GM12878 (cell line): ENCODE measurements at regions not wholly inside any gene's neighbourhood (a gene's known extent, or its start where the extent isn't known, plus 50 kb on each side); places are given as distances from the start of the nearest gene placed in this dataset.

Experiments used
- ATAC-seq: fragments of 200-7000 bp; cut with Tn5 transposase; 3 replicates; pipeline ENCODE4 v1.9.1; 2020; ENCODE audit warnings: mild to moderate bottlenecking, moderate library complexity
- BruUV-seq: library from RNA; stranded (reverse); fragments of 400-500 nt; replicated peaks from 2 replicates; lab custom pipeline; 2021; lab: Mats Ljungman, UMichigan
- CTCF ChIA-PET: fragments of 300-600 bp; sonication (Branson Sonifier 250); formaldehyde crosslinking; extraction: SDS; loops from one replicate; lab custom pipeline; 2021; ENCODE audit warnings: inconsistent platforms; lab: Yijun Ruan, JAX
- POLR2A ChIA-PET: fragments of 350-600 bp; formaldehyde crosslinking; extraction: SDS; loops from one replicate; lab custom pipeline; 2021; ENCODE audit warnings: inconsistent platforms; lab: Charles Lee
- RAD21 ChIA-PET: fragments of 300-600 bp; sonication (Branson Sonifier 250); formaldehyde crosslinking; loops from one replicate; lab custom pipeline; 2023; ENCODE audit warnings: antibody characterized with exemption; ENCODE audit not compliant: unreplicated experiment; lab: Charles Lee
- SMC1A ChIA-PET: fragments of 300-600 bp; sonication (Branson Sonifier 250); formaldehyde crosslinking; loops from one replicate; lab custom pipeline; 2023; ENCODE audit not compliant: unreplicated experiment, uncharacterized antibody; lab: Charles Lee
- DNase-seq: peaks from one replicate; pipeline ENCODE4 v3.0.0-alpha.2; 2011; ENCODE audit warnings: low read depth, low spot score
- FAIRE-seq: peaks from 3 replicates; lab custom pipeline; 2011; peaks lifted over from hg19 to GRCh38; lab: Jason Lieb, UNC
- H2AFZ ChIP-seq: 2 replicates; pipeline ENCODE4 v1.6.0; 2011; ENCODE audit warnings: low read depth, low read length, control low read depth; ENCODE audit not compliant: control insufficient read depth
- H3K27ac ChIP-seq: 2 replicates; pipeline ENCODE4 v1.5.1; 2011; ENCODE audit warnings: control low read depth; ENCODE audit not compliant: control insufficient read depth, insufficient read depth
- H3K27me3 ChIP-seq, 2 experiments: replicated peaks in 1 of 2; 2 replicates each; pipeline versions ENCODE4 v1.6.0 to v1.6.1; 2011; ENCODE audit warnings: low read length in 1 of 2; ENCODE audit not compliant: control insufficient read depth in 2 of 2, insufficient read depth in 2 of 2
- H3K36me3 ChIP-seq, 2 experiments: 2 replicates each; pipeline ENCODE4 v1.5.1; 2011; ENCODE audit warnings: low read length in 1 of 2; ENCODE audit not compliant: control insufficient read depth in 2 of 2, insufficient read depth in 2 of 2
- H3K4me1 ChIP-seq: 2 replicates; pipeline ENCODE4 v1.6.1; 2011; ENCODE audit warnings: mild to moderate bottlenecking, low read length, moderate library complexity, mixed read lengths; ENCODE audit not compliant: control insufficient read depth, insufficient read depth
- H3K4me2 ChIP-seq: 2 replicates; pipeline ENCODE4 v1.6.0; 2011; ENCODE audit warnings: control low read depth; ENCODE audit not compliant: control insufficient read depth, insufficient read depth
- H3K4me3 ChIP-seq: fragments of 200-600 bp; sonication (generic); 2 replicates; pipeline ENCODE4 v1.5.1; 2016
- H3K79me2 ChIP-seq: 2 replicates; pipeline ENCODE4 v1.6.0; 2011; ENCODE audit warnings: low read length; ENCODE audit not compliant: control insufficient read depth, insufficient read depth
- H3K9ac ChIP-seq: 2 replicates; pipeline ENCODE4 v1.8.0; 2011; ENCODE audit warnings: low read length, control low read depth, mixed read lengths; ENCODE audit not compliant: control insufficient read depth, insufficient read depth
- H3K9me3 ChIP-seq: replicated peaks from 3 replicates; pipeline ENCODE4 v1.5.1; 2011; ENCODE audit warnings: mild to moderate bottlenecking, low read length; ENCODE audit not compliant: control insufficient read depth, insufficient read depth
- H4K20me1 ChIP-seq: 2 replicates; pipeline ENCODE4 v1.6.0; 2011; ENCODE audit not compliant: control insufficient read depth, insufficient read depth
- EGR1 ChIP-seq, 2 experiments: IDR thresholded peaks; 1 replicate in 1 of 2; 2 replicates in 1 of 2; pipeline ENCODE4 v1.6.1; 2011 to 2012; ENCODE audit warnings: low read depth in 2 of 2, low read length in 2 of 2, borderline replicate concordance in 1 of 2, mild to moderate bottlenecking in 1 of 2, moderate library complexity in 1 of 2
- GABPA ChIP-seq: IDR thresholded peaks from 2 replicates; pipeline ENCODE4 v1.6.1; 2014; ENCODE audit warnings: antibody characterized with exemption, low read depth, mild to moderate bottlenecking, inconsistent platforms
- KDM1A ChIP-seq: fragments of 200-600 bp; sonication (generic); IDR thresholded peaks from 2 replicates; pipeline ENCODE4 v1.6.1; 2016; ENCODE audit warnings: borderline replicate concordance
- MEF2B ChIP-seq: fragments of 450-650 bp; IDR thresholded peaks from 2 replicates; pipeline ENCODE4 v1.6.1; 2018; ENCODE audit warnings: mild to moderate bottlenecking, moderate library complexity; ENCODE audit not compliant: partially characterized antibody, poor library complexity, severe bottlenecking
- POLR2AphosphoS2 ChIP-seq: IDR thresholded peaks from 2 replicates; pipeline ENCODE4 v1.6.1; 2011; ENCODE audit warnings: low read depth, mild to moderate bottlenecking, low read length, improper control_type of control experiment, moderate library complexity
- POU2F2 ChIP-seq: IDR thresholded peaks from 3 replicates; pipeline ENCODE4 v1.6.1; 2011; ENCODE audit warnings: low read depth, mild to moderate bottlenecking, low read length, borderline replicate concordance
- RFX5 ChIP-seq: IDR thresholded peaks from 2 replicates; pipeline ENCODE4 v1.6.1; 2011; ENCODE audit warnings: low read depth, low read length, improper control_type of control experiment
- RUNX3 ChIP-seq: IDR thresholded peaks from 2 replicates; pipeline ENCODE4 v1.6.1; 2012; ENCODE audit warnings: low read length, inconsistent platforms
- TCF12 ChIP-seq: IDR thresholded peaks from 2 replicates; pipeline ENCODE4 v1.6.1; 2011; ENCODE audit warnings: low read depth, mild to moderate bottlenecking, low read length
- ZNF217 ChIP-seq: fragments of 450-650 bp; IDR thresholded peaks from 2 replicates; pipeline ENCODE4 v1.6.1; 2017; ENCODE audit warnings: antibody characterized with exemption, mild to moderate bottlenecking
- WGBS: methylation state at CpG from one replicate; pipeline ENCODE4 v1.1.6; 2016; ENCODE audit warnings: low lambda C conversion rate; ENCODE audit not compliant: insufficient replicate concordance, insufficient coverage; ENCODE audit errors: missing lambda C conversion rate; 5-methylcytosine and 5-hydroxymethylcytosine counted together
- in situ Hi-C: fragments of 300-500 bp; cut with MboI; formaldehyde crosslinking; loops from 9 replicates; pipeline ENCODE4 v1.14.3; 2018; ENCODE audit warnings: mixed read lengths
- intact Hi-C: fragments of 100-400 bp; cut with micrococcal nuclease; formaldehyde crosslinking; loops from one replicate; pipeline ENCODE4 v1.14.2; 2022; ENCODE audit not compliant: unreplicated experiment
- TF ChIP-seq, protein P1 (sequence below): fragments of 150-350 bp; IDR thresholded peaks from 2 replicates; pipeline ENCODE4 v1.6.1; 2014; ENCODE audit warnings: mild to moderate bottlenecking, low read depth, low read length
- TF ChIP-seq, protein P2 (sequence below): IDR thresholded peaks from 2 replicates; pipeline ENCODE4 v1.6.1; 2012; ENCODE audit warnings: low read depth, low read length, improper control_type of control experiment

DNA sequence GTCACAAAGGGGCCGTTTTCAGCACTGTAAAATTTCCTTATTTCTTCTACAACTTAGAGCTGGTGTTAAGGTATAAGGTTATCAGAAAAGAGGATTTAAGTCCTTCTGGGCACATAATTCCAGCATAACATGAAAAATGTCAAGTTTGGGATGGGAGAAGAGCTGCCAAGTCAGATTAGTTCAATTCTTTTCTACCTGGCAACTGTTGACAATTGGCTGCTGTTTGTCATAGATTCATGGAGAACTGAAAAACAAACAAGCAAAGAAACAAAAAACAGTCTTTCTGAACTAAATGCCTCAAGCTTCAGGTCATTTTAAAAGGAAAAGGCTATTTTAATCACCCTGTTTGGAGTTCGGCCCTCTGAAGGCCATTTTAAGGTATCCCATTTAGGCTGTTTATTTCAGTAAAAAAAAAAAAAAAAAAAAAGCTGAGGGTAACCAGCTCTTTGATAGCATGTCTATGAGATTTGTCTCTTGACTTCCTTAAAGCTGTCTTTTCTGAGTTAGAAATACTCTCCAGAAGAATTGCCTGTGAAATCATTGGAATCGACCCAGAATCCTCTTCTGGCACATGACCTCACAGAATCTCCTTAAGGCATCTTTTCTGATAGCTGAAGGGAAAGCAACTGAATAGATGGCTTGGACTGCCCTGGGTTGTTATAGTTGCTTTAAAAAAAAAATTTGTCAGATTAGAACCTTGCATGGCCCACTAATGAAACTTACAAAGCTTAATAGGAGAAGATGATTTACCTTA lies 173.3 kb downstream of the SEMA6D start (continued):
- TF ChIP-seq, protein P1, sequence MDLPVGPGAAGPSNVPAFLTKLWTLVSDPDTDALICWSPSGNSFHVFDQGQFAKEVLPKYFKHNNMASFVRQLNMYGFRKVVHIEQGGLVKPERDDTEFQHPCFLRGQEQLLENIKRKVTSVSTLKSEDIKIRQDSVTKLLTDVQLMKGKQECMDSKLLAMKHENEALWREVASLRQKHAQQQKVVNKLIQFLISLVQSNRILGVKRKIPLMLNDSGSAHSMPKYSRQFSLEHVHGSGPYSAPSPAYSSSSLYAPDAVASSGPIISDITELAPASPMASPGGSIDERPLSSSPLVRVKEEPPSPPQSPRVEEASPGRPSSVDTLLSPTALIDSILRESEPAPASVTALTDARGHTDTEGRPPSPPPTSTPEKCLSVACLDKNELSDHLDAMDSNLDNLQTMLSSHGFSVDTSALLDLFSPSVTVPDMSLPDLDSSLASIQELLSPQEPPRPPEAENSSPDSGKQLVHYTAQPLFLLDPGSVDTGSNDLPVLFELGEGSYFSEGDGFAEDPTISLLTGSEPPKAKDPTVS = no peak
- no peak for TF ChIP-seq ZNF217

DNA sequence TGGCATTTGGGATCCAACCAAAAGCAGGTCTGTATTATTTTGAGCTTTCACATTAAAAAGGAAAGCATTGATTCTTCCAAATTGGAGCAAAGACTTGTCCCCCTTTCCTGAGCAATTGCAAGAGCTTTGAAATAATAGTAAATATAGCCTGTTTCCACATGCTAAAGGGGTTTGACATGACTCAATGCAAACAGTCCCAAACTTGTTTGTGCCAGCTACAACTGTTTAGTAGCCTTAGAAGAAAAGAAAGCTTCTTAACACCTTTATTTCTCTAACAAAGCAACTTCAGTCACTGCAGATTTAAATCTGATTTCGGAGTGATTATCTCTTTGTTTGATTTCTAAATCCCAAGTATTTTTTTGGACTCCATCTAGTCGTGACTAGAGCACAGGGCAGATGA lies 180.2 kb downstream of the SEMA6D start:
- FAIRE-seq (no peak), ATAC-seq (no peak), DNase-seq (no peak)
- in situ Hi-C loops (no loop called here), intact Hi-C loops (no loop called here)
- Histone ChIP-seq H2AFZ (no peak overlapping the region), H3K4me2 (no peak overlapping the region), H3K36me3 (no peaks in the 10 kb centered on the region), H3K4me1 (no peaks in the 10 kb centered on the region), H3K4me3 (no peak overlapping the region), H3K79me2 (no peaks in the 10 kb centered on the region), H3K9me3 (no peaks in the 10 kb centered on the region; the same call in 2 of the 3 replicates), H3K9ac (no peak overlapping the region), H4K20me1 (no peaks in the 10 kb centered on the region), H3K27me3 (no peaks in the 10 kb centered on the region), H3K27ac (no peak overlapping the region)
- 0% methylated on average over 2 of the region's 2 CpGs for WGBS
- SMC1A ChIA-PET = no interaction called here
- RAD21 ChIA-PET = no interaction called here
- TF ChIP-seq TCF12 (no peak), EGR1 (IDR thresholded peaks at IDR 0.05; ENCODE audit: borderline replicate concordance in 1 of 2, low read depth in 2 of 2, low read length in 2 of 2) (no peak), KDM1A (no peak), MEF2B (no peak), RUNX3 (no peak), GABPA (no peak), POLR2AphosphoS2 (no peak), RFX5 (no peak), POU2F2 (no peak)
- TF ChIP-seq, protein P2, sequence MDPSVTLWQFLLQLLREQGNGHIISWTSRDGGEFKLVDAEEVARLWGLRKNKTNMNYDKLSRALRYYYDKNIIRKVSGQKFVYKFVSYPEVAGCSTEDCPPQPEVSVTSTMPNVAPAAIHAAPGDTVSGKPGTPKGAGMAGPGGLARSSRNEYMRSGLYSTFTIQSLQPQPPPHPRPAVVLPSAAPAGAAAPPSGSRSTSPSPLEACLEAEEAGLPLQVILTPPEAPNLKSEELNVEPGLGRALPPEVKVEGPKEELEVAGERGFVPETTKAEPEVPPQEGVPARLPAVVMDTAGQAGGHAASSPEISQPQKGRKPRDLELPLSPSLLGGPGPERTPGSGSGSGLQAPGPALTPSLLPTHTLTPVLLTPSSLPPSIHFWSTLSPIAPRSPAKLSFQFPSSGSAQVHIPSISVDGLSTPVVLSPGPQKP = no peak
- POLR2A ChIA-PET = no interaction called here
- CTCF ChIA-PET = no interaction called here
- no TSS peak for BruUV-seq
